NCI-H460 (cell line): ENCODE measurements at regions not wholly inside any gene's neighbourhood (a gene's known extent, or its start where the extent isn't known, plus 50 kb on each side); places are given as distances from the start of the nearest gene placed in this dataset.

ENCODE experiments used
- DNase-seq: peaks from one replicate; pipeline ENCODE4 v3.0.0-alpha.2; 2016; ENCODE audit warnings: low read depth; ENCODE audit errors: extremely low read depth

- no peak for DNase-seq
Measured at GRCh38 chr3:76400141-76400540, 614.8 kb upstream of the ZNF717 start.

GRCh38 chr3:76402926-76403325 is 617.6 kb upstream of the ZNF717 start:
- no peak for DNase-seq

GRCh38 chr3:76403556-76403955 is 618.2 kb upstream of the ZNF717 start:
- DNase-seq = no peak

GRCh38 chr3:76405196-76405595 is 619.8 kb upstream of the ZNF717 start:
- no peak for DNase-seq

- DNase-seq = no peak
Measured at GRCh38 chr3:76410762-76411281, 625.5 kb upstream of the ZNF717 start.

- DNase-seq = no peak
Measured at GRCh38 chr3:76415384-76415783, 624.5 kb upstream of the ROBO2 start.

- no peak for DNase-seq
Measured at GRCh38 chr3:76429581-76430177, 610.2 kb upstream of the ROBO2 start.

GRCh38 chr3:76432396-76432795 is 607.5 kb upstream of the ROBO2 start:
- no peak for DNase-seq

- no peak for DNase-seq
Measured at GRCh38 chr3:76436894-76437293, 603.0 kb upstream of the ROBO2 start.

GRCh38 chr3:76438971-76439370 is 600.9 kb upstream of the ROBO2 start:
- DNase-seq = no peak

GRCh38 chr3:76442374-76442915 is 597.5 kb upstream of the ROBO2 start:
- no peak for DNase-seq

- DNase-seq = no peak
Measured at GRCh38 chr3:76456322-76456721, 583.6 kb upstream of the ROBO2 start.

- no peak for DNase-seq
Measured at GRCh38 chr3:76463501-76463900, 576.4 kb upstream of the ROBO2 start.

- DNase-seq = no peak
Measured at GRCh38 chr3:76470285-76470684, 569.6 kb upstream of the ROBO2 start.

- DNase-seq = no peak
Measured at GRCh38 chr3:76474632-76475031, 565.3 kb upstream of the ROBO2 start.

GRCh38 chr3:76479161-76479650 is 560.7 kb upstream of the ROBO2 start:
- DNase-seq = no peak

- no peak for DNase-seq
Measured at GRCh38 chr3:76482510-76482909, 557.4 kb upstream of the ROBO2 start.

- DNase-seq = no peak
Measured at GRCh38 chr3:76487446-76487845, 552.5 kb upstream of the ROBO2 start.

- DNase-seq = no peak
Measured at GRCh38 chr3:76490064-76490463, 549.8 kb upstream of the ROBO2 start.

GRCh38 chr3:76495216-76495615 is 544.7 kb upstream of the ROBO2 start:
- no peak for DNase-seq

- no peak for DNase-seq
Measured at GRCh38 chr3:76497636-76498035, 542.3 kb upstream of the ROBO2 start.

GRCh38 chr3:76500746-76501275 is 539.1 kb upstream of the ROBO2 start:
- no peak for DNase-seq
